ENCODE measurements at regions not wholly inside any gene's neighbourhood (a gene's known extent, or its start where the extent isn't known, plus 50 kb on each side); places are given as distances from the start of the nearest gene placed in this dataset.

GRCh38 chr4:189513421-189513820, 427.3 kb upstream of the FRG1 start:
- TF ChIP-seq CTCF (conservative IDR thresholded peaks at IDR 0.05; ENCODE audit: low read depth, low read length) (no peak), POLR2A (IDR thresholded peaks at IDR 0.05; ENCODE audit: low read depth, low read length) (no peak), RAD21 (IDR thresholded peaks at IDR 0.05; ENCODE audit: low read length) (no peak), MXI1 (IDR thresholded peaks at IDR 0.05; ENCODE audit: borderline replicate concordance, low read depth, low read length) (no peak), NFE2L2 (IDR thresholded peaks at IDR 0.05; ENCODE audit: low read depth, low read length) (no peak), FOS (IDR thresholded peaks at IDR 0.05; ENCODE audit: low read depth, low read length) (no peak), MAFK (IDR thresholded peaks at IDR 0.05; ENCODE audit: low read depth, low read length) (no peak), RFX5 (IDR thresholded peaks at IDR 0.05; ENCODE audit: low read depth, low read length) (no peak), RCOR1 (IDR thresholded peaks at IDR 0.05; ENCODE audit: insufficient replicate concordance, low read length) (no peak)

Measured in IMR-90 (cell line).